ENCODE measurements at regions not wholly inside any gene's neighbourhood (a gene's known extent, or its start where the extent isn't known, plus 50 kb on each side); places are given as distances from the start of the nearest gene placed in this dataset.

GRCh38 chr5:172575416-172575815, 65.6 kb upstream of the NEURL1B start (continued):
- no peak for TF ChIP-seq KDM5A (IDR thresholded peaks at IDR 0.05; ENCODE audit: low read length)
- TF ChIP-seq CBX5 (IDR thresholded peaks at IDR 0.05; ENCODE audit: low read depth, low read length): no peak
- TF ChIP-seq POU5F1 (IDR thresholded peaks at IDR 0.05; ENCODE audit: low read depth, low read length): no peak
- no peak for TF ChIP-seq SAP30 (IDR thresholded peaks at IDR 0.05; ENCODE audit: insufficient read depth, insufficient replicate concordance, low read length)
- no peak for TF ChIP-seq CREB1 (IDR thresholded peaks at IDR 0.05)

All from H1 (cell line).